DOHH2 (cell line): ENCODE measurements at regions not wholly inside any gene's neighbourhood (a gene's known extent, or its start where the extent isn't known, plus 50 kb on each side); places are given as distances from the start of the nearest gene placed in this dataset.

Experiments
- H3F3A ChIP-seq: fragments of 200-600 bp; sonication (generic), shearing (Covaris generic); 2 replicates; pipeline ENCODE4 v1.6.0; 2016; ENCODE audit warnings: antibody characterized with exemption, mild to moderate bottlenecking; ENCODE audit not compliant: control insufficient read depth, insufficient read depth
- H3K27ac ChIP-seq: fragments of 200-600 bp; sonication (generic); 2 replicates; pipeline ENCODE4 v1.5.1; 2014; ENCODE audit warnings: low read depth, mild to moderate bottlenecking, low read length, moderate library complexity
- H3K27me3 ChIP-seq: fragments of 200-600 bp; sonication (generic); 2 replicates; pipeline ENCODE4 v1.6.1; 2014; ENCODE audit warnings: mild to moderate bottlenecking, low read length, mixed read lengths; ENCODE audit not compliant: control insufficient read depth
- H3K36me3 ChIP-seq: fragments of 200-600 bp; sonication (generic); 2 replicates; pipeline ENCODE4 v1.6.1; 2014; ENCODE audit warnings: mild to moderate bottlenecking, low read length, moderate library complexity, mixed read lengths; ENCODE audit not compliant: control insufficient read depth
- H3K4me1 ChIP-seq: fragments of 200-600 bp; sonication (generic); 2 replicates; pipeline ENCODE4 v1.6.1; 2014; ENCODE audit warnings: mild to moderate bottlenecking, low read length, mixed read lengths; ENCODE audit not compliant: control insufficient read depth
- H3K4me2 ChIP-seq: fragments of 200-600 bp; sonication (generic); 2 replicates; pipeline ENCODE4 v1.6.0; 2014; ENCODE audit warnings: mild to moderate bottlenecking, low read length, moderate library complexity
- H3K4me3 ChIP-seq: fragments of 200-600 bp; sonication (generic); 2 replicates; pipeline ENCODE4 v1.5.1; 2014; ENCODE audit warnings: mild to moderate bottlenecking, low read length, mixed read lengths
- H3K79me2 ChIP-seq: fragments of 200-600 bp; sonication (generic); 2 replicates; pipeline ENCODE4 v1.6.1; 2014; ENCODE audit warnings: mild to moderate bottlenecking, low read length, mixed read lengths; ENCODE audit not compliant: control insufficient read depth
- H3K9me2 ChIP-seq: fragments of 200-600 bp; sonication (generic); replicated peaks from 2 replicates; pipeline ENCODE4 v1.6.1; 2014; ENCODE audit warnings: mild to moderate bottlenecking, low read length, mixed read lengths; ENCODE audit not compliant: control insufficient read depth
- H3K9me3 ChIP-seq: fragments of 200-600 bp; sonication (generic); 2 replicates; pipeline ENCODE4 v1.6.1; 2014; ENCODE audit warnings: antibody characterized with exemption, low read length, mixed read lengths; ENCODE audit not compliant: control insufficient read depth, insufficient read depth
- H4K20me1 ChIP-seq: fragments of 200-600 bp; sonication (generic); 2 replicates; pipeline ENCODE4 v1.6.0; 2014; ENCODE audit warnings: low read depth, mild to moderate bottlenecking, antibody characterized with exemption, low read length, moderate library complexity; ENCODE audit not compliant: control insufficient read depth, insufficient read depth
- CTCF ChIP-seq: fragments of 200-600 bp; sonication (generic); IDR thresholded peaks from one replicate; pipeline ENCODE4 v1.5.1; 2014; ENCODE audit warnings: antibody characterized with exemption, mild to moderate bottlenecking, low read depth, low read length; ENCODE audit not compliant: poor library complexity, severe bottlenecking
- EZH2phosphoT487 ChIP-seq: fragments of 200-600 bp; sonication (generic); IDR thresholded peaks from 2 replicates; pipeline ENCODE4 v1.6.1; 2017; ENCODE audit warnings: borderline replicate concordance, mild to moderate bottlenecking, antibody characterized with exemption, low read length, moderate library complexity, mixed read lengths

- no peaks in the 10 kb centered on the region for H3K36me3 ChIP-seq
- H3K27me3 ChIP-seq = no peaks in the 10 kb centered on the region
- no peak overlapping the region for H3K27ac ChIP-seq
- no peaks in the 10 kb centered on the region for H3K9me2 ChIP-seq
- no peaks in the 10 kb centered on the region for H3F3A ChIP-seq
- no peak overlapping the region for H3K4me2 ChIP-seq
- H3K4me3 ChIP-seq = no peak overlapping the region
- no peaks in the 10 kb centered on the region for H3K9me3 ChIP-seq
- H3K4me1 ChIP-seq = no peaks in the 10 kb centered on the region
- H4K20me1 ChIP-seq = no peaks in the 10 kb centered on the region
- H3K79me2 ChIP-seq = no peaks in the 10 kb centered on the region
- TF ChIP-seq EZH2phosphoT487 = no peak
- TF ChIP-seq CTCF = no peak
Measured at GRCh38 chr5:154618696-154619095, 136.5 kb upstream of the LARP1 start.

- H3K4me3 ChIP-seq = no peak overlapping the region
- H3K4me2 ChIP-seq = no peak overlapping the region
- TF ChIP-seq EZH2phosphoT487 = no peak
- no peak for TF ChIP-seq CTCF
- H3F3A ChIP-seq = no peaks in the 10 kb centered on the region
- H3K9me3 ChIP-seq = no peaks in the 10 kb centered on the region
- no peaks in the 10 kb centered on the region for H3K4me1 ChIP-seq
- H3K27me3 ChIP-seq = peaks cover 21% of the 10 kb centered on the region
- no peaks in the 10 kb centered on the region for H3K79me2 ChIP-seq
- H3K9me2 ChIP-seq = no peaks in the 10 kb centered on the region
- no peaks in the 10 kb centered on the region for H3K36me3 ChIP-seq
- H3K27ac ChIP-seq = no peak overlapping the region
- H4K20me1 ChIP-seq = no peaks in the 10 kb centered on the region
Measured at GRCh38 chr5:154614595-154614994, 136.6 kb upstream of the HAND1 start.

- peaks cover 21% of the 10 kb centered on the region for H3K27me3 ChIP-seq
- no peaks in the 10 kb centered on the region for H3K4me1 ChIP-seq
- no peaks in the 10 kb centered on the region for H3K36me3 ChIP-seq
- H3K9me2 ChIP-seq = no peaks in the 10 kb centered on the region
- H3K79me2 ChIP-seq = no peaks in the 10 kb centered on the region
- no peaks in the 10 kb centered on the region for H3F3A ChIP-seq
- H3K4me2 ChIP-seq = no peak overlapping the region
- H3K4me3 ChIP-seq = no peak overlapping the region
- H3K27ac ChIP-seq = no peak overlapping the region
- no peaks in the 10 kb centered on the region for H3K9me3 ChIP-seq
- H4K20me1 ChIP-seq = no peaks in the 10 kb centered on the region
- TF ChIP-seq EZH2phosphoT487 (no peak), CTCF (no peak)
Measured at GRCh38 chr5:154614125-154614524, 136.1 kb upstream of the HAND1 start.

GRCh38 chr5:154612666-154613065, 134.6 kb upstream of the HAND1 start:
- Histone ChIP-seq H3K4me1 (no peaks in the 10 kb centered on the region), H4K20me1 (no peaks in the 10 kb centered on the region), H3K27me3 (peaks cover 21% of the 10 kb centered on the region), H3K9me2 (no peaks in the 10 kb centered on the region), H3K9me3 (no peaks in the 10 kb centered on the region), H3K36me3 (no peaks in the 10 kb centered on the region), H3K4me2 (no peak overlapping the region), H3K4me3 (no peak overlapping the region), H3K79me2 (no peaks in the 10 kb centered on the region), H3K27ac (no peak overlapping the region), H3F3A (no peaks in the 10 kb centered on the region)
- TF ChIP-seq CTCF = no peak
- TF ChIP-seq EZH2phosphoT487 = no peak
